HG03196 (cell line): ENCODE measurements at regions not wholly inside any gene's neighbourhood (a gene's known extent, or its start where the extent isn't known, plus 50 kb on each side); places are given as distances from the start of the nearest gene placed in this dataset.

Source experiments
- ATAC-seq: cut with Tn5 transposase; IDR thresholded peaks from one replicate; pipeline ENCODE4 v1.9.1; 2021; ENCODE audit not compliant: unreplicated experiment

DNA sequence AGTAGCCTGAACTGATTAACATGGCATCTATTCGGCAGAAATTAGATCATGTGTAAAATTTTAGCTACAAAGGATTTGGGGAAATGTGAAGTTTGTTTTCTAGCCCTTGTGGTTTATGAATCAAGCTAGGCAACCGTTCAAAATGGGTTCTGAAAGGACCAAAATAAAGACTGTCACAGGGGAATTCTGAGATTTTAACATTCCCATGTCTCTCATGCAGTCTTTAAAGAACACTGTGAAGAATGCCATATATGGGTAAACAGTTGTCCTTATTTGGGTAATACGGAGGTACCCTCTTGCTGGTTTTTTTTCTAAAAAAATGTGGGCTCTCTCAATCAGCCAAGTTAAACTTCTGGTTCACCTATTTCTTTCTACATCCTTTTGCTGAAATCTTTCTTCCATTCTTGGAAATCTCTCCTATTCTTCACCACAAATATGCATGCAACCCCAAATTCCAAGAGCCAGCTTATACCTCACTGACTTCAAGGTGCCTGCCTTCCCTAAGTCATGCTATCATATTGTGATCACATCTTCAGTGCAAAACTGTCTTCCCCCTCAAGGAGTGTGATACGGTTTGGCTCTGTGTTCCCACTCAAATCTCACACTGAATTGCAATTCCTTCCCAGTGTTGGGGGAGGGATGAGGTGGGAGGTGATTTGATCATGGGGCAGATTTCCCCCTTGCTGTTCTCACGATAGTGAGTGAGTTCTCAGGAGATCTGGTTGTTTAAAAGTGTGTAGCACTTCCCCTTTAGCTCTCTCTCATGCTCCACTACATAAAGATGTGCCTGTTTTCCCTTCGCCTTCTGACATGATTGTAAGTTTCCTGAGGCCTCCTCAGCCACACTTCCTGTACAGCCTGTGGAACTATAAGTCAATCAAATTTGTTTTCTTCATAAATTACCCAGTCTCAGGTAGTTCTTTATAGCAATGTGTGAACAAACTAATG is 308.7 kb downstream of the TTLL7 start:
- no peak for ATAC-seq

GRCh38 chr1:83682132-83682531 is 316.8 kb downstream of the TTLL7 start:
- ATAC-seq: no peak

DNA sequence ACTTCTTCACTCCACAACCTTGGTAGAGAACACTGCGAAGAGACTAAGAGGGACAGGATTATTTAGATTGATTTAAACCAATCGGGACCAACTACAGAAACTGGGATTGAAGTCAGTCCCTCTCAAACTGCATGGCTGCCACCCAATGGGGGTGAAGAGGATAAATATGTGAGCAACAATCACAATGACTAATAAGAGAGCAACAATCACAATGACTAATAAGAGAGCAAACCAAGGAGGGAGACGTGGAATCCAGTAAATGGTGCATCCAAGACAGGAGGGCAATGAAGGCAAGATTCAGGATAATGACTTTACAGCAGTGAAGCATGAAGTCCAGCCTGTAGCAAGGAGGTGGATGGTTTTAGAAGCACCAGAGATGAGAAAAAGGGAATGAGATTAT is 322.8 kb downstream of the TTLL7 start:
- no peak for ATAC-seq

DNA sequence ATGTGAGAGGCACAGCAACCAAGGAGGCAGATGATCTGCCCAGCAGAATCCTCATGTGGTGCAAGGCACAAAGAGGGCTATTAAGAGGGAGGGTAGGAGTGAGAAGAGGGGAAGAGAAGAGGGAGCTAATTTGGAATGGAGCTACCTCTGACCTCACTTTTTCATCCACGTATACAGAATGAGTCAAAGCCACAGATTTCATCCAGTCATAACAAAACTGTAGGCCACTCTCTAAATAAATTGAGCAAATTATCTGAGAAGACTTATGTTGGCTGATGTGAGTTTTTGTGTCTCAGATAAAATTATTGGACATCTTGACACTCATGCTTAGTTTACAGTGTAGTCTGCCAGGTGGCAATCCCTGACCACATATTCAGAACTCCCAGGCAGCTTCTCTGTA is 325.6 kb downstream of the TTLL7 start:
- no peak for ATAC-seq

GRCh38 chr1:83671586-83671985 is 327.3 kb downstream of the TTLL7 start:
- ATAC-seq: no peak

DNA sequence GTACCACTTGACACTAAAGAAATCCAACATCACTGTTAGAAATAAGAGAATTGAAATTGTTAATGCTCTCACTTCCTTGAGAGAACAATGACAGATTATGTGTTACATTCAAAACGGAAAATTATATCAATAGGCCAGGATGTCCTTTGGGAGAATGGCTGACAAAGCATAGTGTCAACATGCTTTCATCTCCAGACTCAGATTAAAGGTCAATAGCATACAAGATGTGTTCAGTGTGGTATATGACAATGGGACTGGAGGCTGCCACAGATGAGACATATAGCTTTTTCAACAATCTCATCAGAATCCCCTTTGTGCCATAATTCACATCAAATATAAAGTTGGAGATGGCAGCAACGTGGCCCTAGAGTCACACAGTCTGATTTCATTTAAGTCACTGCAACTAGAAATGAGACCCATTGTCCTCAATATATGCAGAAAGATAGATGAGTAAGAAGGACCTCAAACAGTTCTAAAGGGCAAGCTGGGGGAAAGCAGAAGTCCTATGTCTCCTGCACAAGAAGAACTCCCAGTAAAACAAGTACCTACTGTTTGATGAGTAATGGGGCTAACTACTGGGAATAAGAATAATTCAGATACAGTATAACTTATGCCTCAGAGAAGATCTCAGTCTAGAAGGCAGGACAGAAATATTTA is 327.9 kb downstream of the TTLL7 start:
- ATAC-seq: no peak

GRCh38 chr1:83641796-83642443 is 357.0 kb downstream of the TTLL7 start:
- ATAC-seq: no peak

DNA sequence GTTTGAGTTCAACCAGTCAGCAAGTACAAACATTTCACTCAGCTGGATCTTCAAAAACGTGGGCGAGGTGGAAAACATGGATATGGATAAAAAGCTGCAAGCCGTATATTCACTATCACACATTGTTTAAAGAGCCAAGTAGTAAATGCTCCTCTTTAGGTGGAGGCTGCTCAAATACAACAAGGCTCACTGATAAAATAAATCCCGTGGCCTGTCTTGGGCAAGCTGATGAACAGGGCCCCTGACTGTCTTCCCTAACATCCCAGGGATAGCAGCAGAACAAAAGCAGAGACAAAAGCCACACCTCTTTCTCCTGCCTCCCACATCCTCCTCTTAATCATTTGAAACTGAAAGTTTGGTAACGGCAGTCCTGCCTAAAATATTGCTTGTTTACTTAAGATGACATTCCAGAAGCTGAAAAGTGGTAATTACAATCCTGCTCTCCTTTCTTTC is 357.7 kb downstream of the TTLL7 start:
- ATAC-seq: no peak

GRCh38 chr1:83639785-83640184 is 359.1 kb downstream of the TTLL7 start:
- ATAC-seq: no peak

DNA sequence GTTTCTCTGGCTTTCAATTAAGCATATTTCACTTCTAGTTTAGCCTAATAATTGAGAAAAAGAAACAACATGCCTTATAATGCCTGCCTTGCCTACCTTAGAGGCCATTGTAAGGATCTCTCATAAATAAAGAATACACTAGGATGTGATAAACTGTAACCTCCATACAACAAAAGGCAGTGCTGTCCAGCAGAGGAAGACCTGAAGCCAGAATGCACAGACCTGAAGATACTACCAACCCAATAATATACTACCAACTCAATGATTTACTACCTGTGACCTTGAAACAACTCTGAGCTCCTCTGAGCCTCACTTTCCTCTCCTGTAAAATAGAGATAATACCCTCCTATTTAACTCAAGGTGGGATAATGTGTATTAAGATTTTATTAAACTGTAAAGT is 361.3 kb downstream of the TTLL7 start:
- no peak for ATAC-seq

- no peak for ATAC-seq
Measured at GRCh38 chr1:83637009-83637408, 361.9 kb downstream of the TTLL7 start.

- no peak for ATAC-seq
Measured at GRCh38 chr1:83632906-83633305, 366.0 kb downstream of the TTLL7 start.

DNA sequence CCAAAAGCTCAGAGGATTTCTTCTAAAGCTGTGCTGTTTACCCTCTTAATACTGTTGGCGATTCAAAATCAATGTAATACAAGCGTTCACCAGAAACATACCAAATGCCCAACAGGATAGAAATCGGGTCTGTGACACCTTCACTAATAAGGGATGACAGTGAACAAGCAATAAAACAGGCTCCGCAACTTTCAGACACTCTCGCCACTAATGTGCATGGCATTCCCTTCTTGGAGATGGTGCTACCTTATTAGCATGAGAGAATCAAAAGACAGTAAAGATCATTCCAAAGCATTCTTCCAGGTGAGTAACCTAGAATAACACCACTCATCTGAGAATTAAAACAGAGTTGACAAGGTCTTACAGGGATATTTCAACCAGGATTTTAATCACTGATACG is 367.1 kb downstream of the TTLL7 start:
- ATAC-seq: no peak

DNA sequence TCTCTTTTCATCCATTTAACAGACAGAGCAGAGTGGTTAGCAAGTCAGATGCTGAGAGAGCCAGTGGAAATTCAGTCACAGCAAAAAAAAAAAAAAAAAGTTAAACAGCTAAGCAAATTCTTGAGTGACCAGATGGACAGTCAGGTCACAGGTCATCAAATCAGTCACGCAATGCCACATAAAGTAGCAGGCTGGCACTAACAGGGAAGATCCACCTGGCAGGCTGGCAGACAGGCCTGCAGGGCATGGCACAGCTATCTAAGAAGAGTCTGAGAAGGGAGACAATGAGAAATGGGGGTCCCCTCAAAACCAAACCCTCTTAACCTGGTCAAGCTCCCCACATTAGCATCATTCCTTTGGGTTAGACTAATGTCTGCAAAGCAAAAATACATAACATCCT is 371.9 kb downstream of the TTLL7 start:
- no peak for ATAC-seq

DNA sequence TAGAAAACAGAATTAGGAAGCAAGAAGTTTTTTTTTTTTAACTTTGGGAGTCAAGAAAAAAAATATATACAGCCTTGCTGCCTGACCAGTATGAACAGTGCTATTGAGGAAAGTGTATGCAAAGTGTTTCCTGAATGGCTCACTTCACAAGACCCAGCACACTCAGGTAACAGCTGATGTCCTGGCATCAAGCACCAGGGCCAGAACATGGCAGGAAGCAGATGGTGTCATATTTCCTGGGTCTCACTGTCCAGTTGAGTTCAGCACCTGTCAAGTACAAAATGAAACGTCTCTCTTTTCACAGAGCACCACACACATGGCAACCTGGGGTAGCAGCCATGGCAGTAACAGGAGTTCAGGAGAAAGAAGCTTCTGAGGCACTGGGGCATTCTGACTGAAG is 372.3 kb downstream of the TTLL7 start:
- no peak for ATAC-seq

DNA sequence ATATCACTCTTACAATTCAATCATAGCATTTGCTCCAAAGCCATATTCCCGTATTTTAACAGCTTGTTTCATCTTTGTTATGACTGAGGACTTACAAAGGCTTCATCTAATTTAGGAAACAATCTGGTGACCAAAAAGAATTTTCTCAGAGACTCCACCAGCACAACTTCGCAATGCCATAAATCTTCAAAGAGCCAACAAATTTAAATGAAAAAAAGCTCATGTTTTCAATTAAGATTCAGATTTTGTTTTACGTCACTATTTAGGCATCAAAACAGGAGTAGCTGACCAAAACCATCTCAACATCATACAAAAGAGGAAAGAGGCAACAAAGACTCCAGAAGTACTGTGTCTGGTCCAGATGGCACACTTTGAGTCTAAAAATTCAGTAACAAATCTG is 373.3 kb downstream of the TTLL7 start:
- ATAC-seq: no peak

DNA sequence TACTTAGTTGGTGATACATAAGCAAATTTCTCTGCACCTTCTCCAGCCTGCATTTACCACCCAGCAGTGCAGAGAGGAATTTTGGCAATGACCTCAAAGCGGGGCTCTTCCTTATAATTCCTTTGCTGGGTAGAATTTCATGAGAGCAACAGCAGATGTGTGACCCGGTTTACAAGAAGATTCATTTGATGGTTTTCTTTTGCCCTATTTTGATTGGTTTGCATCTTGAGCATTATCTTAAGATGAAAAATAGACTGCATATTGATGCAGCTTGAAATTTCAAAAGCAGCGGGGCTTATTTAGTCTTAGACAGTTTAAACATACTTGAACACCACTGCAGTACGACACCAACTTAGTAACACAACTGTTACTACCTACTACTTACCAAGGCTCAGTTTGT is 378.9 kb downstream of the TTLL7 start:
- ATAC-seq: no peak

DNA sequence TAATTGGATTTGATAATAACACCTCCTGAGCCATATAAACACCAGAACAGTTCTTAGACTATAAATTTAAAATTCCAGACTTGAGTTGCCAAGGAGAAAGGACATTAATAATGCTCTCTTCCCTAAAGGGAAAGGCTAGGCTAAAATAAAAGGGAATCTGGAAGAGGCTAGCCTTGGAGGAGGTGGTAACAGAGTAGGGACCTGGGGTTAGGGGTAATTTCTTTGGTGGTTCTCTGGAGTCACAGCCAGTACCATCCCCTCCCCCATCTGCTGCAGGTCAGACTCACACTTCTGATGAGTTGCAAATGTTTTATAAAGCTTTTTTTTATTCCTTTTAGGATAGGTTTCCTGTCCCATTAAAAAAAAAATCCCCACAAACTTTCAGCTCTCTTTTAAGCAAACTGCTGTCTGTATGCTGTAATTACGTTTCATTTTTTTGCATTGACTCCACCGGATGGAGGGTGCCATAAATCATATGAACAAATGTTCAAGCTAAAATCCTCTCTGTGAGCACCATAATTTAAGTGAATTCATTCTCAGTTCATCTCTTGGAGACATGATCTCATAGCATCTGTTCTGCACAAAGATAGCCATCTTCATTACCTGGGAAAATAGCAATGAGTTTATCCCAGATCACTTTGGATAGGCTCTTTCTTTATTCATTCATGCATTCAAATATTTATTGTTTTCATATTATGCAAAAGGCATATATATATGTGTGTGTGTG is 379.6 kb downstream of the TTLL7 start:
- no peak for ATAC-seq

- no peak for ATAC-seq
Measured at GRCh38 chr1:83617883-83618282, 381.0 kb downstream of the TTLL7 start.

DNA sequence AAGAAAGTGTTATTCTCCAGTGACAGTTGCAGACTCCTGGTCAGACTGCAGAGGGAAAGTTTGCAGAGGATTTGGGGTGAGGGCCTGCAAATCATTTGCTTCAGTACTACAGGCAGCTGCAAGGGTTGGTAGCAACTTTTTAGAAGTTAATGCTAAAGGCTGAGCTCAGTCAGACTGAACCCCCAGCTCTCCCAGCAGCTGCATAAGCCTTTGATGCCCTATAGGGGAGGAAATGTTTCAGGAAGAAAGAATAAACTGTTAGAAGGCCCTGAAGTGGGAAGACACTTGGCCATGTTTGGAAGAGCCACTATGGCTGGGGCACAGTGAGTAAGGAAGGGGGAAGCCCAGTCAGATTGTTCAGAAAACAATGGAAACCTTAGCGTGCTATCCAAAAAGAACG is 383.6 kb downstream of the TTLL7 start:
- no peak for ATAC-seq

DNA sequence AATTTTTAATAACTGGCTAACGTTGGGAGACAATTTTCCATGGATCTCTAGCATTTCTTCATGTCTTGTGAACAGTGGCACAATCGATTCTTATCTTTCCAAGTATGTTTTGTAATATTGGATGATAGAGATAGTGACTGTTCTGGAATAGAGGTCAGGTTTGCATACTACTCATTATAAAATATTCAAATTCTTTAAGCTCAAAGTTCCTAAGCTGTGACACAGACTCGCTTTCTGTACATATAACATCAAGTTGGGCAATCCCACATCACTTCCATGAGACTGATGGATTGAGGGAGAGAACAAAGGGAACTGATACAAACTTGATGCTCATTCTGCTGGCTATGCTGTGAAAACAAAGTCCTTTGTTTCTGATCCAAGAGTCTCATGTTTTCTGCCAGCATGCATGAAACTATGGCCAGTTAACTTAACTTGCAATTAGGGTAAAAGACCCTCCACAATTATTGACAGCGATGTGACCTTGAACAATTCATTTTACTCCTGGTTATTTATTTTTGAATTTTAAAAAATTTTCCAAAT is 392.4 kb downstream of the TTLL7 start:
- no peak for ATAC-seq
